ENCODE measurements at regions not wholly inside any gene's neighbourhood (a gene's known extent, or its start where the extent isn't known, plus 50 kb on each side); places are given as distances from the start of the nearest gene placed in this dataset.

GRCh38 chr13:84136582-84136981 is 254.3 kb upstream of the SLITRK1 start:
- no peaks in the 10 kb centered on the region for H3K79me2 ChIP-seq (ENCODE audit: insufficient read depth, low read length)
- no peaks in the 10 kb centered on the region for H3K4me1 ChIP-seq (ENCODE audit: insufficient read depth, low read length, severe bottlenecking)
- H3K27ac ChIP-seq (ENCODE audit: low read depth, low read length, poor library complexity, severe bottlenecking), result no peak overlapping the region

DNA sequence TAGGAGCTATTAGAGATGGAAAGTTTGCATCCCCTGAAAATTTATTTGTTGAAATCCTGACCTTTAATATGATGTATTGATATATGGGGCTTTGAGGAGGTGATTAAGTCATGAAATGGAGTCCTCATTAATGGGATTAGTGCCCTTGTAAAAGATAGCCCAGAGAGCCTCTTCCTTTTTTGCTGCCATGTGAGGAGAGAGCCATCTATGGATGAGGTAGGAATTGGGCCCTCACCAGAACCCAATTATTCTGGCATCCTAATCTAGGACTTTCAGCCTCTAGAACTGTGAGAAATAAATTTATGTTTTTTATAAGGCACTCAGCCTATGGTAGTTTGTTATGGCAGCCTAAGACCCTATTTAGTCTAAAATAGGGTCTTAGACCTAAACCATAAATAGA is 250.2 kb upstream of the SLITRK1 start:
- no peak overlapping the region for H3K9ac ChIP-seq (ENCODE audit: low read length)
- no peak overlapping the region for H3K27ac ChIP-seq (ENCODE audit: low read depth, low read length, poor library complexity, severe bottlenecking)
- H3K27me3 ChIP-seq (ENCODE audit: insufficient read depth, low read length), result no peaks in the 10 kb centered on the region
- H3K4me1 ChIP-seq (ENCODE audit: insufficient read depth, low read length, severe bottlenecking), result no peaks in the 10 kb centered on the region
- H3K4me3 ChIP-seq (ENCODE audit: low read depth, low read length, poor library complexity, severe bottlenecking), result no peak overlapping the region
- no peaks in the 10 kb centered on the region for H3K36me3 ChIP-seq (ENCODE audit: insufficient read depth, low read length)
- H3F3A ChIP-seq (ENCODE audit: insufficient read depth, low read length), result no peaks in the 10 kb centered on the region
- no peaks in the 10 kb centered on the region for H3K9me2 ChIP-seq (ENCODE audit: low read depth, low read length)
- H4K20me1 ChIP-seq (ENCODE audit: insufficient read depth, low read length), result no peaks in the 10 kb centered on the region
- H2AFZ ChIP-seq (ENCODE audit: low read length), result no peak overlapping the region
- no peaks in the 10 kb centered on the region for H3K9me3 ChIP-seq (ENCODE audit: low read length)
- TF ChIP-seq EZH2 (IDR thresholded peaks at IDR 0.05; ENCODE audit: borderline replicate concordance, low read length), result no peak
- TF ChIP-seq, protein P1, sequence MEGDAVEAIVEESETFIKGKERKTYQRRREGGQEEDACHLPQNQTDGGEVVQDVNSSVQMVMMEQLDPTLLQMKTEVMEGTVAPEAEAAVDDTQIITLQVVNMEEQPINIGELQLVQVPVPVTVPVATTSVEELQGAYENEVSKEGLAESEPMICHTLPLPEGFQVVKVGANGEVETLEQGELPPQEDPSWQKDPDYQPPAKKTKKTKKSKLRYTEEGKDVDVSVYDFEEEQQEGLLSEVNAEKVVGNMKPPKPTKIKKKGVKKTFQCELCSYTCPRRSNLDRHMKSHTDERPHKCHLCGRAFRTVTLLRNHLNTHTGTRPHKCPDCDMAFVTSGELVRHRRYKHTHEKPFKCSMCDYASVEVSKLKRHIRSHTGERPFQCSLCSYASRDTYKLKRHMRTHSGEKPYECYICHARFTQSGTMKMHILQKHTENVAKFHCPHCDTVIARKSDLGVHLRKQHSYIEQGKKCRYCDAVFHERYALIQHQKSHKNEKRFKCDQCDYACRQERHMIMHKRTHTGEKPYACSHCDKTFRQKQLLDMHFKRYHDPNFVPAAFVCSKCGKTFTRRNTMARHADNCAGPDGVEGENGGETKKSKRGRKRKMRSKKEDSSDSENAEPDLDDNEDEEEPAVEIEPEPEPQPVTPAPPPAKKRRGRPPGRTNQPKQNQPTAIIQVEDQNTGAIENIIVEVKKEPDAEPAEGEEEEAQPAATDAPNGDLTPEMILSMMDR (IDR thresholded peaks at IDR 0.05; ENCODE audit: low read length), result no peak
- H3K79me2 ChIP-seq (ENCODE audit: insufficient read depth, low read length), result no peaks in the 10 kb centered on the region
- no peak overlapping the region for H3K4me2 ChIP-seq (ENCODE audit: low read length)

More at GRCh38 chr13:84136582-84136981, 254.3 kb upstream of the SLITRK1 start:
- Histone ChIP-seq H2AFZ (ENCODE audit: low read length) (no peak overlapping the region), H3K36me3 (ENCODE audit: insufficient read depth, low read length) (no peaks in the 10 kb centered on the region), H3K9ac (ENCODE audit: low read length) (no peak overlapping the region), H3F3A (ENCODE audit: insufficient read depth, low read length) (no peaks in the 10 kb centered on the region), H3K27me3 (ENCODE audit: insufficient read depth, low read length) (no peaks in the 10 kb centered on the region), H3K4me3 (ENCODE audit: low read depth, low read length, poor library complexity, severe bottlenecking) (no peak overlapping the region), H3K9me2 (ENCODE audit: low read depth, low read length) (no peaks in the 10 kb centered on the region), H4K20me1 (ENCODE audit: insufficient read depth, low read length) (no peaks in the 10 kb centered on the region), H3K9me3 (ENCODE audit: low read length) (no peaks in the 10 kb centered on the region), H3K4me2 (ENCODE audit: low read length) (no peak overlapping the region)
- TF ChIP-seq, protein P1 (IDR thresholded peaks at IDR 0.05; ENCODE audit: low read length), result no peak
- no peak for TF ChIP-seq EZH2 (IDR thresholded peaks at IDR 0.05; ENCODE audit: borderline replicate concordance, low read length)

- no peak overlapping the region for H2AFZ ChIP-seq (ENCODE audit: low read length)
- H3K4me2 ChIP-seq (ENCODE audit: low read length), result no peak overlapping the region
- TF ChIP-seq EZH2 (IDR thresholded peaks at IDR 0.05; ENCODE audit: borderline replicate concordance, low read length), result no peak
- TF ChIP-seq, protein P1 (IDR thresholded peaks at IDR 0.05; ENCODE audit: low read length), result no peak
Measured at GRCh38 chr13:84131249-84131648, 249.0 kb upstream of the SLITRK1 start.

More at GRCh38 chr13:84131249-84131648, 249.0 kb upstream of the SLITRK1 start:
- Histone ChIP-seq H3K9me2 (ENCODE audit: low read depth, low read length) (no peaks in the 10 kb centered on the region), H3K27me3 (ENCODE audit: insufficient read depth, low read length) (no peaks in the 10 kb centered on the region), H3K36me3 (ENCODE audit: insufficient read depth, low read length) (no peaks in the 10 kb centered on the region), H3F3A (ENCODE audit: insufficient read depth, low read length) (no peaks in the 10 kb centered on the region), H3K27ac (ENCODE audit: low read depth, low read length, poor library complexity, severe bottlenecking) (no peak overlapping the region), H3K4me1 (ENCODE audit: insufficient read depth, low read length, severe bottlenecking) (no peaks in the 10 kb centered on the region), H3K9ac (ENCODE audit: low read length) (no peak overlapping the region), H3K79me2 (ENCODE audit: insufficient read depth, low read length) (no peaks in the 10 kb centered on the region), H3K9me3 (ENCODE audit: low read length) (no peaks in the 10 kb centered on the region), H3K4me3 (ENCODE audit: low read depth, low read length, poor library complexity, severe bottlenecking) (no peak overlapping the region), H4K20me1 (ENCODE audit: insufficient read depth, low read length) (no peaks in the 10 kb centered on the region)
